ENCODE measurements at regions not wholly inside any gene's neighbourhood (a gene's known extent, or its start where the extent isn't known, plus 50 kb on each side); places are given as distances from the start of the nearest gene placed in this dataset.
"Not testable (repeated sequence)": the region's sequence is repeated elsewhere in the genome, so short reads cannot be mapped to it uniquely, and the experiment has no call there.

DNA sequence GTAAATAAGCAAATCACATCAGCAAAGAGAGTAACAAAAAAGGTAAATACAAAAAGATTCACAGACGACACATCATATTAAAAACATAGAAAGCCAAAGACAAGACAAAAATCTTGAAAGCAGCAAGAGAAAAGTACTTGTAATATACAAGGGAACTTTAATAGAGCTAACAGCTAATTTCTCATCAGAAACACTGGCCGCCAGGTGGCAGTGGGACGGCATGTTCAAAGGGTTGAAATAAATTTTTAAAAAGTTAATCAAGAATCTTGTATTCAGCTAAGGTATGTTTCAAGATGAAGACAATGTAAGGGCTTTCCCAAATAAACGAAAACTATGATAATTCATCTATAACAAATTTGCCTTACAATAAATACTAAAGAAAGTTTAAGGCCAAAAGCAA lies 358.1 kb downstream of the LRRIQ3 start:
- DNase-seq, result no peak

DNA sequence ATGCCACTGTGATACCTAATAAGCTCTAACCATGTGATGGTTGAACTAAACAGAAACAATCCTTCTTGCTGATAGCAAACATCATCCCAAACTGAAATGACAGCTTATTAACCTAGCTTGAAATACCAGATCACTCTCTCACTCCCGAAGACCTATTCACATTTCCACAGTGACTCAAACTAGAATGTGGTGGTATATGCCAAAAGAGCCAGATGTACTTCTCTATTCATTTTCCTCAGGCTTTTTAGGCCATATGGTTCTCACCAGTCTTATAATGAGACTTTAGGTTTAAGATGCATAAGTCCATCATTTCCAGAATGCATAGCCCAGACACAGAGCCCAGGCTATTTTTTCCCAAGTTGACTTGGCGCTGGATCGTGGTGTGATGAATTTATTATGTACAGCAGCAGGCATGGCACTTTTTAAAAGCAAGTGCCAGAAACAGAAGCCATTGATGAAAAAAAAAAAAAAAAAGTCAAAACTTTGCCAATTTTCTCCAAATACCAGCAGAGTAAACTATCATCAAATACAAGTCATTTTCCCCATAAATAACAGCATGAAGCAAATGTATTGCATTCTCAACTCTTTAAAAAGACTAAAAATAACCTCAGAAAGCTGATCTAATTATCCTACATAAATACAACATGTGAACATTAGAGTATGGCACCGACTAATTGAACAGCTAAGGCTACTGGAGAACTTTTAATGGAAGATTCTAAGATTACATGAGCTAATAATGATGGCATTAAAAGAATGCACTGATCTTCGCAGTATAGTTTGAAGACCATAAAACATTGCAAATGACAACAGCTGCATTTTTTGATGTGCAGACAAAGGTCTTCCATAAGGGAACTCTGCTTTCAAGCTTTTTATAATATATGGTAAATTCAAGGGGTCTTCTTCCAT lies 365.4 kb downstream of the LRRIQ3 start:
- DNase-seq, result no peak

DNA sequence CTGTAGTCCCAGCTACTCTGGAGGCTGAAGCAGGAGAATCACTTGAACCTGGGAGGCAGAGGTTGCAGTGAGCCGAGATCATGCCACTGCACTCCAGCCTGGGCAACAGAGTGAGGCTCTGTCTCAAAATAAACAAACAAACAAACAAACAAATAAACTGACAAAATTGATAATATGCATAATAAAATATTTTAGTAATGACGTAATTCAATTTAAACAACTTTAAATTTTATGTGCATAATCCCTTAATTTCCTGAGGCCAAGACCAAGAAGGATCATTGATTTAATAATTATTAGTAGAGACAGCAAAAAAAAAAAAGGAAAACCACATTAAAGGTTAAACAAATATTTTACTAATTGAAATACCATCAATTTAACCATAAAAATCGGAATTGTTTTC lies 370.7 kb downstream of the LRRIQ3 start:
- not testable (repeated sequence) for DNase-seq

DNA sequence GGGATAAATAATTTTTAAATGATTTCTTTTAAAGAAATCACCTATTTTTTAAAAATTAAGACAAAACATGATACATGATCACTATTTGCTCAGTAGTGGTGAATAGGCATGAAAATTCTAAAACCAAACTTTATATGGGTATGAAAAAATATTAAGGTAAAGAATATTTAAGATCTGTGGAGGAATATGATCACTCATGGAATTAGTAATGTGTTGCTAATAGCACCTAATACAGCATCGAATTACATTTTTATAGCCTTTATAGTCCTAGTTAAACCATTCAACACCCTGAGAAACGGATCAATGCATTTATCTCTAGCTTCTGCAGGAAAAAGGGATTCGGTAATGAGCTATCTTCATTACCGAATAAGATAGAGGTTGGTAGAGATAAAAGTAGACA lies 373.9 kb downstream of the LRRIQ3 start:
- DNase-seq, result no peak

DNA sequence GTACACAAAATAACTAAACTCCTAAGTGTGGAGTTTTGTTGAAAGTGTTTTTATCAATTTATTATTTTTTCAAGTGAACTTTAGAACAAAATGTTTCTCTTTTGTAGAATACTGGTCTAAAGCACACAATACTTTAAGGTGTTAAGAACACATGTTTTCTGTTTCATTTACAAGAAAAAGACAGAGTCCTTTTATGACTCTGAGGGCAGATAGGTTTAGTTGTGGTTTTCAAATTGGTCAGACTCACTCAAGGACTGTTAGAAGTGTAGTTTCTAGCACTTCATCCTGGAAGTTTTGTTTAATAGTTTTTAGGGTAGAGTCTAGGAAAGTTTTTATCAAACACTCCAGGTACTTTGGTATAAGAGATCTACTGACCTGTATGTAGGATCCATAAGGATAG lies 376.5 kb downstream of the LRRIQ3 start:
- peak; percentile 43 for DNase-seq

DNA sequence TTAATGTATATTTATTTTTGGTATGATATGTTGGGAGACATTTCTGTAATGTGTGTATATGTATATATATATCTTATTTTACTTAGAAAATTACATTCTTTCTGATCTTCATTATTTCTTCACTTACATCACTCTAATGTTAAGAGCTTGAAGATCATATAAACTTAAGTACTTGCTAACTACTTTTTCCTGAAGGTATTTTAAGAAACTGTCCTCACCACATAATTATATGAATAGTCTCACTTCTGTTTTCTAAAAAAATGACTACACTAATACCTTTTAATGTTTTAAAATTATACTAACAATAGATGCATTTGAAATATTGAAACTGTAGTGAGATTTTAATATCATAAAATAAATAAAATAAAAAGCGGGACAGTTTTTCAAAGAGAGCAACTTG lies 377.1 kb downstream of the LRRIQ3 start:
- DNase-seq, result peak; percentile 50

DNA sequence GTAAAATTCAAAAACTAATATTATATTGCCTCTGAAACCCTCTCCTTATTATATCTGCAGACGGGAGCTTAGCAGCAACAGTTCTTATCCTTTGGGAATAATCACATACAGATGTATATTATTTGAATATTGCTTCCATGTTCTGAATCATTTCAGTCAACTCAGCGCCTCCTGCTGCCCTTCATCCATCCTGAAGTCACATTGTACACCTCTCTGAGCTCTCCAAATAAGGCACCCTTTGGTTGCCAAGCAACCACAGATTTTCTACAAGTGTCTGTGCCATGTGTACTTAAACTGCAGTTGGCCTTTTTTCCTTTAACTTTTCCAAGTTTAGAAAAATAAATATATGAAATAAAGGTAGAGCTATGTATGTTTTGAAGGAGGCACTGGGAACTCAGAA lies 384.3 kb downstream of the LRRIQ3 start:
- DNase-seq, result no peak

DNA sequence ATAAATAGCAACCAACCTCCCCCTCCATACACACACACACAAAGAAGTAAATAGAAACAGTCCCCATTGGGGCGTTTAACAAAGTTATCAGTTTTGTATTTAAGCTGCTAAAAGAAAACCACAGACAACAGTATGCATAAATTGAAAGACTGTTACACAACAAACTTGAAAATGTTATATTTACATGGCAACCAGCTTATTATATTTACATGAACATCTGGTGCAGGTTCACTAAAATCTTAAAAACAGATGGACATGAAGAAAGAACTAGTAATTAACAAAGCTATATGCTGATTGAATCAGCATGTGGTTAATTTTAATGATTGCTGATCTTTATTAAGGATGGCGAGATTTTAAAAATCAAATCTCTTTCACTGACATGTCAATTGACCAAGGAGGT lies 384.7 kb downstream of the LRRIQ3 start:
- no peak for DNase-seq

DNA sequence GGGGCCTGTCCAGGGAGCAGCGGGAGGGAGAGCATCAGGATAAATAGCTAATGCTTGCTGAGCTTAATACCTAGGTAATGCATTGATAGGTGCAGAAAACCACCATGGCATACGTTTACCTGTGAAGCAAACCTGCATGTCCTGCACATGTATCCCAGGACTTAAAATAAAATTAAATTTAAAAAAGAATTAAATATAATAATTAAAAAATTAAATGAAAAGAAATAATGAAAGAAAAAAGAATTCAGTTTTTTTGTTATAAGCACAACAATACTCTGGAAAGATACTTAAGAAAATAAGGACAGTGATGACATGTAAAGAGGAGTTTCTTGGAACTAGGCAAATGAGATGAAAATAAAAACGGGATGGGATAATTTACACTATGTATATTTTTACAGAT lies 386.2 kb downstream of the LRRIQ3 start:
- DNase-seq, result no peak

DNA sequence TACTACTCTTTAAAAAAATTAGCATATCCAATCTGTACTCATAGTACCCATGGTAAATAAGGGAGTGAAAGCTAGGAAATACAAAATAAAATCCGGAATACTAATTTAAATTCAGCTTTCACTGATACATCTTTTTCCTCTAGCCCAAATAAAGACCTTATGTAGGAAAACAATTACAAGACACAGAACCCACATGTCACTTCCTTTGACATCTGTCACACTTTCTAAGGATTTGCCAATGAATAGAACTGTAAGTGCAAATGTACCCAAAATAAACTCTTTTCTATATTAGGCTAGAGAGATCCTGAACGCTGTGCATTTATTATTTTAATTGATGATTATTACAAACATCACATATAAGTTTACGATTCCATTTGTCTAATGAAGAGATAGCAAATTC lies 393.0 kb downstream of the LRRIQ3 start:
- no peak for DNase-seq

DNA sequence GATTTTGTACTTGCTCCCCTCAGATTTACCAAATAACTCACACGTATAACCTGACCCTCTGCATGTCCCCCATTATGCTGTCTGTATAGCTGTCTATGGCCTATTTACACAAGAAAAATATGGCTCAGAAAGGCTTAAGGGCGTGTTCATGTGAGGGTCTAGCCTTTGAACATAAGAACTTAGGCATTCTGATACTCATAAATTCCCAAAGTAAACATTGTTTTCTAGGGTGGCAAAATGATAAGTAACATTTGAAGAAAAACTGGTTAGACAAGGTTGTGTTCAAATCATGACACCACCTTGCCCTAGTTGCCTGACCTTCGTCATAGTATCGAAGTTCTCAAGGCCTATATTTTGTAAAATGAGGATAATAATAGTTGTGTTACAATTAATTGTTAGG lies 394.6 kb downstream of the LRRIQ3 start:
- DNase-seq, result no peak

DNA sequence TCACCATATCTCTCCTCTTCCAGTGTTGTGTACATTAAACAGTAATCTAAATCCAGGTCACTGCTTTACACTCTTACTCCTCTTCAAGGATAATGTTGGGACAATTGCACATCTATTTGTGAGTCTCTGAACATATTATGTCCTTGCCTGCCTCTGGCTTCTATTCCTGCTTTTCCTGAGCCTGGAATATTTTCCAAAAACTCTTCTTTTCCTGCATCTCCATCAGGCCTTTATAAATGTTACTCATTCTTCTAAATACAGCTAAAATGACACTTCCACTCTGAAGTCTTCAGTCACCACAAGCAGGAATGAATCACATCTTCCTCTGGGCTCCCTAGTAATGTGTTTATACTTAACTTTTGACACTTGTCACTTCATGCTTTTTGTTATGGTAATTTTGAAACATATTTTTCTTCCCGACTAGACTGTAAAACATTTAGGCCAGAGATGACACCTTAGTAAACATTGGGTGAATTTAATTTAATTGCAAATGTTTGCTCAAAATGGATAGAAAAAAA lies 396.0 kb downstream of the LRRIQ3 start:
- DNase-seq, result no peak

DNA sequence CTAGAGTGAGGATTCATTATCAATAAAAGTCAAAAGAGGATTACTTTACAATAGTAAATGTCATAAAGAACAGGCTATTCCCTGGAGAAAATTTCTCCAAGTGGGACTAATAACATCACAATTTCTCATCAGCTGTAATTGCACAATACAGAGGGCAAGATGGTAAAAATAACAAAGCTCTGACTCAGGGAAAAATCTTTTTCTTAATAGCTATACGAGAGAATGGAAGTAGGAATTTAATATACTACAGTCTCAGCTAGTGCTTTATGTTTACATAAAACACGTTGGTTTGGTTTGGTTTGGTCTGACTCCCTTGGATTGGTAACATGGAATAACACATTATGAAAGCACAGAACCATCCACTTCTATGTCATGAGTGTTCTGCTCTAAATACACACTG lies 397.6 kb downstream of the LRRIQ3 start:
- no peak for DNase-seq

DNA sequence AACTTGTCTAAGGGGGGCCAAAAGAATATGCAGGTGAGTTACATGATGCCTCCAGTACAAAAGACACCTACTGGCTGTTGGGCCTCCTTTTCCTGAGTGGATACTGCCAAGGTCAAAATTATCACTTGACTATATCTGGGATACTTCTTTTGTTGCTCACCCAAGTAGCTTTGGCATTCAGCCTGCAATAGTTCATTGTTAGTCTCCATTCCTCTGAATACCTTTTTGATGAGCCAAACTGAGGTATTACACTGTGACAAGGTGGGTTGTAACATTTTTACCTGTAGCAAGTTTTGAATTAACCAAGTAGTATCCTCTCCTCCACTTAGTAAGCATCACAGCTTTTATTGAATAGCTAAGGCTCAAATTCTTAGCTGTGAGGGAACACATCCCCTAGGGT lies 408.0 kb downstream of the LRRIQ3 start:
- no peak for DNase-seq

DNA sequence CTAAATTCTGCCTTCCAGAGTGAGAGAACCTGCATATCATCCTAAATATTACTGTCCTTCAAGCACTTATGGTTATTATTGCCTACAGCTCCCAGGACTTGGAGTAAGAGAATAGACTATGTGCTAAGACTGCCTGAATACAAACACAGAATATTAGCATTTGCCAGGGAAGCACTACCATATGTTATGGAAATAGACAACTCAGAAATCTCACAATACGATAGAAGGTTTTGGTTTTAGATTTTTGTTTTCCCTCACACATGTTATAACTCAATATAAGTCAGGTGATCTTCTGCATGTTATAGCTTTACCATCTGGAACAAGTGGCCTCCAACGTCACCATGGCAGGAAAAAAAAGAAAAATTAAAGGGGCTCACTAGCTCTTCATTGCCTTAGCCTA lies 413.9 kb downstream of the LRRIQ3 start:
- no peak for DNase-seq

DNA sequence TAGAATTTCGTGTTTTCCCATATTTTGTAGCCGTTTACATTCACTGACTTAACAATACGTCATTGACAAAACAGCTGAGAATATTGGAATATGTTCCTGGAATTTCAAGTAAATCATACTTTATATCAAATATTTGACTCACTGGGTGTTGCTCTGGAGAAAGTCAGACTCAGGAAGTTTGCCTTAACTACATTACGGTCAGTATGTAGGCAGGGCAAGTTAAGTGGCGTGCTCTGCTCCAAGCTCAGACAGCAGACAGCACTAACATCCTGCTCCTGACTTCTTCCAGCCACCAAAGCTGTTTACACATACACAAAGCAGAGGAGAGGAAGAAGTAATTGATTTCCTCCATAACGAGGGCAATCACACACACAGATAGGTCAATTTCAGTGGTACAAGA lies 414.6 kb downstream of the LRRIQ3 start:
- DNase-seq, result no peak

DNA sequence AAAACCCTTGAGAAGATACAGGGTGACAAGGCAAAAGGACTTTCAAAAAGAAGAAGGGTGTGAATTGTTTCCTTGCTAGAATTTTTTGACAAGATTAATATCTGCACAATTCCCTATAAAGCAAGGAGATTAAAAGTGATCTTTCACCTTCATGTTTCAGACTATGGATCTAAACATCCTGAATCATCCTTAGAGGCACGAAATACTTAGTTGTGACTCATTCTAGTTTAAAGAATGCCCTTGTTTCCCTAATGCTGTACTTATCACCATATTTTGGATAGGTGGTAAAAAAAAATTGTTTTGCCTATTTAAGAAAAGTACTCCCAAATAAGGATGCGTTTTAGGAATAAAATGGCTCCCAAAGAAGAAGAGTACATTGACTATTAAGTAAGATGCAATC lies 415.1 kb downstream of the LRRIQ3 start:
- DNase-seq, result no peak

DNA sequence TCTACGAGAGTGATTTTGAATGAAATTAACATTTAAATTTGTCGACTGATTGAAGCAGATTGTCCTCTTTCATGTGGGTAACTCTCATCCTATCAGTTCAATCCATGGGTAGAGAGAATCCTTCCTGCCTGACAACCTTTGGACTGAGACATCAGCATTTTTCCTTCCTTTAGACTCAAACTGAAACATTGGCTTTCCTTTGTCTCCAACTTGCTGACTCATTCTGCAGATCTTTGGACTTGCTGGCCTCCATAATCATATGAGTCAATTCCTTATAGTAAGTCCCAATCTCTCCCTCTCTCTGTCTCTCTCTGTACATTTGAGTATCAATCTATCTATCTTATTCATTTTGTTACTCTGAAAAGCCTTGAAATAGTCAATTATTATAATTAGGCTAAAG lies 416.7 kb downstream of the LRRIQ3 start:
- no peak for DNase-seq

DNA sequence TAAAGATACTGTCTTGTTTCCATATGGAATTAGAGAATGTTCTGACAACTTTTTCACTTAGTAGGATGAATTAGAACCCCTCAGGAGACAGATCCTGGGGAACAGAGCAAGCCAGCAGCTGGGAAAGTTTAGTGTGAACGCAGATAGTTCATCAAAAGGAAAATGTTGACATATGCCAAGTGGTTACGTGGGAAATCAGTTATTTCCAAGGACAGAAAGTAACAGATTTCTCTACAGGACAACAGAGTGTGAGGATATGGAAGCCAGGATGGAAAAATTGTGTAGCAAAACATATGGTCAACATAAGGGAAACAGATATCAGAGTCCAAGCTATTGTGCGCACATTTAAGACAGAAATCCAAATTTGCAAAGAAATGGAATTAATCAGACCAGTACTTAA lies 419.5 kb downstream of the LRRIQ3 start:
- DNase-seq, result no peak

DNA sequence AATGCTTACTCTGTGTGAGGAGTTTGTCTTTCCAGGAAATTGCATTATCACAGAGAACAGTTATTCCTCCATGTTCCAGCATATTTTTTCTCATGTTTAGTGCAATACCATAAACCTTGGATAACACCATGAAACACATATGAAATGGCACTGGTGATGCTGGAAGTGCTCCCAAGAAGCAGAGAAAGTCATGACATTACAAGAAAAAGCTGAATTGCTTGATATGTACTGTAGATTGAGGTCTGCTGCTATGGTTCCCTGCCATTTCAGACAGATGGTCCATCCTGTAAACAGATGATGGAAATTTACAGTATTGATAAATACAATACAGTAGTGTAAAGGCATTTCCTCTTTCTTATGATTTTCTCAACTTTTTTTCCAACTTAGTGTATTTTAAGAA lies 422.1 kb downstream of the LRRIQ3 start:
- DNase-seq, result no peak

DNA sequence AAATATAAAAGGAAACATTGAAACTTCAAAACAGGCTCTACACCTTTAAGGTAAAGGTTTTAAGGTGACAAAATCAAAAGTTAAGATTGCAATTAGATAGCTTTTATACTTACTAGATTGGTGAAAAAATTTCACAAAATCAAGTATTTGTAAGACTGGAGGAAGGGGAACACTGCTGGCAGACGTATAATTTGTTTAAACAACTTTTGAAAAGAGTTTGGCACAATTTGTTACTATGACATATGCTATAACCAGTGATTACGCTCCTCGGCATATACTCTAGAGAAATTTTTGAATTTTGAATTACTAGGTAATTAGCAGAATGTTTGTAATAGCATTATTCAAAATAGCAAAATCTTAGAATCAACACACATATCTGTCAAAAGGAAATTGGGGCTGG lies 425.0 kb downstream of the LRRIQ3 start:
- no peak for DNase-seq

DNA sequence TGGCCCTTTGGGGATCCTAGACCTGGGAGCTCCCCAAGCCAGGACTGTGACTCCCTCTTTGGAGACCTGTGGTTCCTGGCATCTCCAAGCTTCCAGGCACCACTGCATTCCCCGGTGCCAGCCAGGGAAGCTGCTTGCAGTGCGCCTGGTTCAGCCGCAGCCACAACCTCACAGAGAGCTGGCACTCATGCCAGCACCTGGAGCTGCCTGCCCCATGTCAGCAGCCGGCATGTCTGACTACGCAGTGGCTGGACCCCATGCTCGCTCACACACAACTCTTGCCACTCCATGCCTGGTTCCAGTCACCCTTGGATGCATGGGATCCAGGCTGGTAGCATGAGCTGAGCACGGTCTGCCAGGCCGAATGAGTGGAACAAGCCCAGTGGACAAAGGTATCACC lies 426.6 kb downstream of the LRRIQ3 start:
- DNase-seq, result no peak

DNA sequence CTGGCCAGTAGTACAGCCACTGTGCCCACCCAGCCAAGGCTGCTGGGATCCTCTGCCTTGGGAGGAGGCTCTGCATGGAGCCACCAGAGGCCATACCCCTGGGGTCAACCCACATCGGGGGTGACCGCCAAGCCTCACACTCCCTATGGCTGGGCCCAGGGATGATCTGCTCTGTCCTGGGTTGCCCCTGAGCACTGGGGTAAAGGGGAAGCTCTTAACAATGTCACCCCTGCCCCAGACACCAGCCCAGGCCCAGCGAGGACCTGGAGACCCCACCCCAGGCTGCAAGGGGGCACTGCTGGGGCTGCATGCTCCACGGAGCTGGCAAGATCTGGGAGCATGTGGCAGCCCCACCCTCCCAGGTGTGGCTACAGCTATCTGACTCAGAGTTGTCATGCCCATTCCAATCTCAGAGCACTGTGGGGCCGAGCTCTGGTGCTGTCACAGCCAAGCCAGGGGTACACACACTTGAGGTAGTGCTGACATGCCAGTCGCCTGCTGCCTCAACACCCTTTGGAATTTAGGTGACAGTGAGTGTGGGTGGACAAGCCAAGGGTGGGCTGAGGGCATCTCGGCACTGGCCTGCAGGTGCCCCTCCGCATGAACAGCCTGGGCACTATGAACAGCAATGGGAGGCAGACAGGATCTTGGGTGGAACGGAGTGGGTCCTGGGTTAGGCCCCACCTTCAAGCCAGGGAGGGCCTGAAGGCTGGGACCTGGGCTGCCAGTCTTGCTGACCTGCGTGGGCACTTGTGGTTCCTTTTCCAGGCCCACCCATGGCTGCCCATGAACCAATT lies 427.7 kb downstream of the LRRIQ3 start:
- DNase-seq, result no peak

DNA sequence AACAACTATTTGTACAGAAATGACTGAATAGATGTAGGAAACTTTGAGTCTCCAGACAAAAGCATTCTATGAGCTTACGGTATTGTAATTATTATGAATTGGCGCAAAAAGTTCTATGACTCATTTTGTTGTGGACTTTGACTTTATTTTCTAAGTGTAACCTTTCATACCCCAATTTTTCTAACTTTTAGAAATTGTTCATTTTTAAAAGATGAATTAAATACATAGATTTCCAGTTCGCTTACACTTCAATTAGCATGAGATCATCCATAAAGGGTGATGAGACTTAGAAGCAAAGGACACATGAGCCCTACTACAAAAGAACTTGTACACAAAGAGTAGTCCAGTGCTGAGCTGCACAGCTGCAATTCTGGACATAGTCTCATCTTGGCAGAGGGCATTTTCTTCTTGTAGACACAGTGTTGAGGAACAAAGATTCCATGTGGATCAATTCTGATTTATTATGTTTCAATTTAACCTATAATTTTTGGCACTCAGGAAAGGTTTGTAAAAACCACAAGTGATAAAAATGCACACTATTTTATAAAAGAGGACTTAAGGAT lies 431.1 kb downstream of the LRRIQ3 start:
- no peak for DNase-seq
